ENCODE measurements at regions not wholly inside any gene's neighbourhood (a gene's known extent, or its start where the extent isn't known, plus 50 kb on each side); places are given as distances from the start of the nearest gene placed in this dataset.

- no peaks in the 10 kb centered on the region for H3K4me1 ChIP-seq (ENCODE audit: low read length)
- H3K27ac ChIP-seq (ENCODE audit: low read length): no peak overlapping the region
- no peaks in the 10 kb centered on the region for H3K9me2 ChIP-seq (replicated peaks; ENCODE audit: insufficient read depth, low read length)
- H3K9me3 ChIP-seq (replicated peaks; ENCODE audit: insufficient read depth, low read length): no peaks in the 10 kb centered on the region
- no peaks in the 10 kb centered on the region for H3K27me3 ChIP-seq (replicated peaks; ENCODE audit: insufficient read depth, low read length)
- no peaks in the 10 kb centered on the region for H3K79me2 ChIP-seq (ENCODE audit: low read length)
- H3F3A ChIP-seq (ENCODE audit: insufficient read depth, low read length): no peaks in the 10 kb centered on the region
- H2AFZ ChIP-seq (ENCODE audit: low read length): no peak overlapping the region
- no peaks in the 10 kb centered on the region for H3K36me3 ChIP-seq (replicated peaks; ENCODE audit: insufficient read depth, low read length)
- no peak overlapping the region for H3K9ac ChIP-seq (ENCODE audit: low read length)
- no peaks in the 10 kb centered on the region for H4K20me1 ChIP-seq (ENCODE audit: insufficient read depth, low read length)
- no peak overlapping the region for H3K4me3 ChIP-seq (ENCODE audit: low read length)
- no peak for DNase-seq
- TF ChIP-seq EZH2phosphoT487 (IDR thresholded peaks at IDR 0.05; ENCODE audit: low read length) (no peak), EZH2 (optimal IDR thresholded peaks at IDR 0.05; ENCODE audit: low read depth, low read length) (no peak), CTCF (IDR thresholded peaks at IDR 0.05; ENCODE audit: low read length) (no peak)
- H3K4me2 ChIP-seq (ENCODE audit: low read depth, low read length): no peak overlapping the region
These were observed 344.1 kb upstream of the FANCL start for GRCh38 chr2:58585233-58585632.

- DNase-seq: no peak
- TF ChIP-seq CTCF (IDR thresholded peaks at IDR 0.05; ENCODE audit: low read length) (no peak), EZH2 (optimal IDR thresholded peaks at IDR 0.05; ENCODE audit: low read depth, low read length) (no peak), EZH2phosphoT487 (IDR thresholded peaks at IDR 0.05; ENCODE audit: low read length) (no peak)
These were observed 343.5 kb upstream of the FANCL start for GRCh38 chr2:58584606-58585118.

GRCh38 chr2:58578276-58578675 is 337.2 kb upstream of the FANCL start:
- Histone ChIP-seq H3K4me2 (ENCODE audit: low read depth, low read length) (no peak overlapping the region), H3K27ac (ENCODE audit: low read length) (no peak overlapping the region), H3K9me3 (replicated peaks; ENCODE audit: insufficient read depth, low read length) (no peaks in the 10 kb centered on the region), H3K4me3 (ENCODE audit: low read length) (no peak overlapping the region), H3F3A (ENCODE audit: insufficient read depth, low read length) (no peaks in the 10 kb centered on the region), H3K36me3 (replicated peaks; ENCODE audit: insufficient read depth, low read length) (no peaks in the 10 kb centered on the region), H4K20me1 (ENCODE audit: insufficient read depth, low read length) (no peaks in the 10 kb centered on the region), H3K9me2 (replicated peaks; ENCODE audit: insufficient read depth, low read length) (no peaks in the 10 kb centered on the region), H3K4me1 (ENCODE audit: low read length) (no peaks in the 10 kb centered on the region), H2AFZ (ENCODE audit: low read length) (no peak overlapping the region), H3K27me3 (replicated peaks; ENCODE audit: insufficient read depth, low read length) (no peaks in the 10 kb centered on the region), H3K79me2 (ENCODE audit: low read length) (no peaks in the 10 kb centered on the region), H3K9ac (ENCODE audit: low read length) (no peak overlapping the region)
- TF ChIP-seq CTCF (IDR thresholded peaks at IDR 0.05; ENCODE audit: low read length): no peak
- TF ChIP-seq EZH2phosphoT487 (IDR thresholded peaks at IDR 0.05; ENCODE audit: low read length): no peak
- no peak for TF ChIP-seq EZH2 (optimal IDR thresholded peaks at IDR 0.05; ENCODE audit: low read depth, low read length)
- DNase-seq: no peak

More at GRCh38 chr2:58584606-58585118, 343.5 kb upstream of the FANCL start:
- no peaks in the 10 kb centered on the region for H3K27me3 ChIP-seq (replicated peaks; ENCODE audit: insufficient read depth, low read length)
- H3K9ac ChIP-seq (ENCODE audit: low read length): no peak overlapping the region
- no peaks in the 10 kb centered on the region for H3F3A ChIP-seq (ENCODE audit: insufficient read depth, low read length)
- no peaks in the 10 kb centered on the region for H3K9me3 ChIP-seq (replicated peaks; ENCODE audit: insufficient read depth, low read length)
- no peak overlapping the region for H2AFZ ChIP-seq (ENCODE audit: low read length)
- H3K36me3 ChIP-seq (replicated peaks; ENCODE audit: insufficient read depth, low read length): no peaks in the 10 kb centered on the region
- H3K27ac ChIP-seq (ENCODE audit: low read length): no peak overlapping the region
- H3K9me2 ChIP-seq (replicated peaks; ENCODE audit: insufficient read depth, low read length): no peaks in the 10 kb centered on the region
- H4K20me1 ChIP-seq (ENCODE audit: insufficient read depth, low read length): no peaks in the 10 kb centered on the region
- no peak overlapping the region for H3K4me3 ChIP-seq (ENCODE audit: low read length)
- no peak overlapping the region for H3K4me2 ChIP-seq (ENCODE audit: low read depth, low read length)
- H3K79me2 ChIP-seq (ENCODE audit: low read length): no peaks in the 10 kb centered on the region
- H3K4me1 ChIP-seq (ENCODE audit: low read length): no peaks in the 10 kb centered on the region

Data from MM.1S (cell line).